Activated CD4-positive, alpha-beta T cell treated with anti-CD3 and anti-CD28 coated beads, Interleukin-10, Interleukin-2, amounts not matched to agents 100 ng/mL and 50 ng/mL, durations not matched to agents 16 hours and 8 hours (primary cell): ENCODE measurements at regions not wholly inside any gene's neighbourhood (a gene's known extent, or its start where the extent isn't known, plus 50 kb on each side); places are given as distances from the start of the nearest gene placed in this dataset.
A peak's percentile ranks its signal among the peaks of the same experiment; 100 is the strongest.

Source experiments
- DNase-seq: peaks from one replicate; pipeline ENCODE4 v3.0.0-alpha.2; 2020

DNA sequence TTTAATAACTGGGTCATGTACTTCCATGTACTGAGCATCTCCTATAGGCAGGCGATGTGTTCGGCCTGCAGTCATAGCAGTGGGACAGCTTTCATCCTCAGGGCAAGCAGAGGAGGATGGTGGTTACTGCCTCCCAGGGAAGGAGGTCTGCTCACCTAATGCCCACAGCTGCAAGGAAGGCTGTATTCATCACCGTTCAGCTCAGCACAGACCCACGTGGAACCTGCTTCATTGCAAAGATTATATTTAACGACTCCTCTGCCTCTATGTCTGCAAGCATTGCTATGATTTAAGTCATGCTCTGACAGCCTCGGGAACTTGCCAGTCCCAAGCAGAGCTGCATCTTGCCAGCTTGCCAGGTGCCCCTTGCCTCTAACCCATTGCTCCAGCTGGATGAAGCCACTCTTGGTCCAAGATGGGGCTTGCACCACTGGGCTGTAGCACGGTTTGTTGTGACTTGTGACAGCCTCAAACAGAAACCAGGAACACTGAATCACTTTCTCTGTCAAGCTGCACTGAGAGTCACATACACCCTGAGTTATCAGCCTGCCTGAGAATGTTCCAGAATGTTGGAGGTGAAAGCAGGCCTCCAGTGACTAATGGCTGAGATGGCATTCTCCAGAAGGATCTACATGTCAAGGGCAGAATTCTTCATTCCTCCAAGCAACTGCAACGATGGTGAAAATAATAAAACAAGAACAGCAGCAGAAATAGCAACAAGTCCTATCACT, 651.1 kb upstream of the ID2 start:
- no peak for DNase-seq

DNA sequence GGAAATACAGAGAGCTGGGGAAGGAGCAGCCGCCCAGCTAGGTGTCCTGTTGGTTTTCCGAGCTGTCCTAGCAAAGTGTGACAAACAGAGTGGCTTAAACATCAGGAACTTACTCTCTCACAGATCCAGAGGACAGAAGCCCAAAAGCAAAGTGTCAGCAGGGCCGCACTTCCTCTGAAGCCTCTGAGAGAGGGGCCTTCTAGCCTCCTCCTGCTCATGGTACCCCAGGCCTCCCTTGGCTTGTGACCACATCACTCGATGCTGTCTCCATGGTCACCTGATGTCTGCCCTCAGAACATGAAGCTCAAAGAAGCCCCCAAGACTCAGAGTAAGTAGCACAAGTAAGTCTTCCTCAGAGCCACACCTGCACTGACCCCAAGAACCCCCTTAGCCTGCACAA, 650.5 kb upstream of the ID2 start:
- no peak for DNase-seq

DNA sequence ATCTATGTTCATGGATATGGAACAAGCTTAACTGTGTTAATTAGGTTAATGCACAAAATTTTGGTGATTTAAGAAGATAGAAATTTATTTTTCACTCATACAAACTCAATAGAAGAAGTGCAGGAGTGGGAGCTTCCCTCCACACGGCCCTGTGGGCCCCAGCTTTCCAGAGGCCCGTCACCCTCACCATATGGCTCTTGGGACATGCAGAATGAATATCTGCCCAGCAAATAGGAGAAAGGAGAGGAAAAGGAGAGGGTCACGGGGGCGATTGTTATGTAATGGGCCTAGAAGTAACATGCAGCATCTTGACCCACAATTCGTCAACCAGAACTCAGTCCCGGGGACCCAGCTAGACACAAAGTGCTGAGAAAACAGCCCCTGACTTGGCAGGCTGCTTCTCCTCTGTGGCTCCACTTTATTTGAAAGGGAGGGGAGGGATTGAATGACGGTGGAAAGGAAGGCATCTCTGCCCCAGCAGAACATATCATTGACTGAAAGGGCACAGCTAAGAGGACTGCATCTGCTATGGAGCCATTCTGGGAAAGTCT, 648.2 kb upstream of the ID2 start:
- DNase-seq, result no peak

DNA sequence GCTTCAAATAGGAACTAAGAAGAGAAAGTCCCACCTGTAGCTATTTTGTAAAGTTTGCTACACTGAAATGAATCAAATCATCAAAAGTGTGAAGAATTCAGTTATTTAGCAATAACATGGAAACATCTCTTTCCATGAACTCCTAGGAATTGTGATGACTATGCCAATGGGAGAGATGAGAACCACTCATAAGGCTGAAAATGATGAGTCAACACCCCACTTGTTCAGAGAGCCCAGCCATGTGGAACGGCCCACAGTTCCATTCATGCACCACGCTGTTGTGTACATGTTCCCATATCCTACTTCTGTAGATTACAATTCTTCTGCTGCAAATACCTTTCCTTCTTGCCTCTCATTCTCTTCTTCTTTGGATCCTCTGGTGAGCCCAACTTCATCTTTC, 645.5 kb upstream of the ID2 start:
- no peak for DNase-seq

DNA sequence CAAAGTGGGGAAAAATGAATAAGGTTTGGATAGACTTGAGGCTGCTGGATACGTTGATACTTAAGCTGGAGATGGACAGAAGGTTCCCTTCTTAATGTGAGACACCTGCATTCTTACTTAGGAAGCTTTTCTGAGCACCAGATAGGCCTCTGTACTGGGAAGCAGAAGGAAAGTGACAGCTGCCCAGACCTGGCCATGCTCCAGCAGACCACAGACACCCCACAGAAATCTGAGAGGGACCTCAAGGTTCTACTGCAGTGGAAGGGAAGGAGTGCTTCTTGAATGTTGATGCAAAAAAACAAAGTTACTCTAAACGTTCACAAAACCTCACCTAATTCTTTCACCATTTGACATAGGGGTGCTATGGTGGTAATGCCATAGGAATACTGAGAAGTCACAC, 642.1 kb upstream of the ID2 start:
- no peak for DNase-seq

DNA sequence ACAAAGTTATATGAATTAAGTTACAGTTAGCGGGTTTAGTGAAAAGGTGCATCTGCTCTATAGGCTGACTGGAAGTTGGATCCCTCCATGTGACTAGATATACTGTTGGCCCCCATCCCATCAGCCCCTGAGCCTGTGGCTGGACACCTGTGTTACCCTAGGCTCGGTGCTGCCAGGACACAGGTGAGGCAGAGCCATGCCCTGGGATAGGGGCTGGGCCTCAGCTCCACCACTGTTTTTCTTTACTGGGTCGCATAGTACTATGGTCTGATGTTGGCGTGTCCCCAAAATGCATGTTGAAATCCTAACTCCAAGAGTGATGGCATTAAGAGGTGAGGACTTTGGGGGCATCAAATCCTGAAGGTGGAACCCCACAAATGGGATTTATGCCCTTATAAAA, 638.6 kb upstream of the ID2 start:
- no peak for DNase-seq

DNA sequence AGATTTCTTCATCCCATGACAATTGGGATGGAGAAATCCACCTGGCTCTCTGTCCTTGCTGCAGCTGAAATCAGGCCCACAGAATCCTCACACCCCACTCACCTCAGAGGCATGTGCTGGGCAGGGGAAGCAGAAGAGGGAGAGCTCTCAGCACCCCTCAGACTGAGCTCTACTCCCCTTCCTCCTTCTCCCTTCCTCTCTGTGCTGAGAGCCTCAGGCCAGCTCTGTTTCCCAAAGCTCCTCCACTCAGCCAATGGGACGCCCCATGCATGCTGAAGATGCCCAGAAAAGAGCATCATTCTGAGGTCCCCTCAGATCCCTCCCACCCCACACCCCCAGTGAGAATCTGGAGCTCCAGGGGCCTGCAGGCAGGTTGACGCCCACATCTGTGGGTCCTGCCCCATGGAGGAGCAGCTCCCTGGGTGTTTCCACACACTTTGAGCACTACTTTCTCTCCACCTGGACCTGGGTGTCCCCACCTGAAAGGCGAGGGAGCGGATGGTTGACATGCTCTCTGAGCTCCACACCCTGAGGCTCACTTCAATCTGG, 637.7 kb upstream of the ID2 start:
- DNase-seq, result no peak

DNA sequence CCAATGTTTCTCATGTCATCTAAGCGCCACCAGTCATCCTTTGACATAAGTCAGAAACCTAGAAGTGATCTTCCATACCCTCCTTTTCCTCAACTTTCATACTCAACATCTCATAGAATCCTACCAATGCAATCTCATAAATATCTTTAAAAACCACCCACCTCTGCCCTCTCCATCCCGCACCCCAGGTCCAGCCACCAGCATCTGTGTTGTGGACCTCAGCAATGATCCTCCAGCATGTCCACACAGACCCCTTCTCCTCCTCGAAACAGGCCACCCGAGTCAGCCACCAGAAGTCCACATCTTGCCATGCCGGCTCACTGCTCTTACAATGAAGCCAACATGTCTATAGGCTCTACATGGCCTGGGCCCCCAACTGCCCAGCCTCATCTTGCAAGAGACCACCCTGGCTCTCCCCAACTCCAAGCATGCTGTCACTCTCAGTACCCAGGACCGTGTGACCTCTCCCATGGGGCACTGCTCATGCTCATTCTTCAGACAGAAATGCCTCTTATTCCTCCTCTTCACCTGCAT, 636.7 kb upstream of the ID2 start:
- DNase-seq, result no peak

DNA sequence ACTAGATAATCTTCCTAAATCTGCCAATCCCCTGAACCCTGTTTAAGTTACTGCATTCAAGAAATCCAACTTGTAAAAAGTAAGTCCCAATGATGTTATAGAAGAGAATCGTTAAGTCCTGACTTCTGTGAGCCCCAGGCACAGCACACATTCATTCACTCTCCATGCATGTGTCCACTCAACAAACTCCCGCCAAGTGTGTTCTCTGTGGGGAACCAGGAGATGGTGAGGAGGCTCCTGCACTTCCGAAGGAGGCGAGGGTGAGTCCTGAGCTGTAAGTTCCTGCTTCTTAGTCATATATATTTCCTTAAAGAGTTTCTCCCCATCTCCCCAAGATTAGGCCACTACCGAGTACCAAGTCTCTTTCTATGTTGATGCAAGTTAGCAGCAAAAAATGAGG, 635.0 kb upstream of the ID2 start:
- no peak for DNase-seq

DNA sequence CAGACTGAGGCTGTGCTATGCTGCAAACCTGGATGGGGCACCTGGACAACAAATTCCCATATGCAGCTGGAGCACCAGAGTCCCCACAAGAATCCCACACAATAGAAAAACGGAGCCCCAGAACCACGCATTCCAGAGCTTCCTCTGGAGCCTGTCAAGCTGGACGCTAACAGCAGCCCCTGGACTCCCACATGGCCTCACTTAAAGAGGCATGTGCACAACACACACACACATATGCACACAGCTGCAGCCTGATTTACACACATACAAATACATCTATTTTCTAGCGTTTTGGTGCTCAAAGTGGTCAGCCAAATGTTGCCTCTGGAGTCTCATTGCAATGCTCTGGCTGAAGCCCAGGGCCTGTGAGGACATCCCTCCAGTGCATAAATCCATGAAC, 632.7 kb upstream of the ID2 start:
- DNase-seq, result no peak

DNA sequence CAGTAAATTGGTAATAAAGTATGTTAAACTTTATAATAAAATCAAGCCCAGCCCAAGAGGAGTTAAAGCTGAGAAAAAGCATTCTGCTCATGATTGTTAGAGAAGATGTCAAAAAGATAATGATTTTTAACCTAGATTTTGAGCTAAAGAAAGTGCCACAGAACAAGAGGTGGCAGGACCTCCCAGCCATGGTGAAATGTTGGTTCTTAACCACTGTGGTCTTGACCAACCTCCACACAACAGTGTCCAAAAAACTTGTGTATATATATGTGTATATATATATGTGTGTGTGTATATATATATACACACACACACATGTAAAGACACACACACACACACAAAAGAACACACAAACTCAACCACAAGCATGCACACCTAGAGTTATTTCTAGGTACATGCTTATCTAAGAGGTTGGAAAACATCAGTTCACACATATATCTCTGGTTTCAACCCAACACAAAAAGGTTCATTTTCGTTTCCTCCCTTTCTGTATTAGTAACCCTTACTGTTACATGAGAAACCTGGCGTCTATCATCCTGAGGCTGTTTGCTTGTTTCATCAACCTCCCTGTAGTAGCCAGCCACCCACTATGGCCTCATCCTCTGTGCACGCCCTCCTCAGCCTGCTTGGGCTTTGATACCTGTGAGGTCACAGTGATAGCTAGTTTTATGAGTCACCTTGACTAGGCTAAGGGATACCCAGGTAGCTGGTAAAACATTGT, 631.8 kb upstream of the ID2 start:
- DNase-seq, result peak; percentile 83

DNA sequence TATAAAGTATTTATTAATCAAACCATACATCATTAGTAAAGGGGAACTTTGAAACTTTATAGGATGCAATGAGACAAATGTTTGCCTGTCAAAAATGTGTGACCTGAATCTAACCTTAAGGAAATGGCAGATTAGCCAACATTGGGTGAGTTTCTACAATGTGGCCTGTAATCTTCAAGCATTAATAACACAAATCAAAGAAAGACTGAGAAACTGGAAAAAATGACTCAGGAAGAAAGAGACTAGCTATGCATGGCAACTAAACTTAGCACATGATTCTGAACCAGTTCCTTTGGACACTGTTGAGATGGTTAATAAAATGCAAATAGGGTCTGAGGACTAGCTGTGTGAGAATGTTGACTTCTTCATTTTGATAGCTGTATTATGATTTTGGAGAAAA, 628.6 kb upstream of the ID2 start:
- DNase-seq, result no peak

DNA sequence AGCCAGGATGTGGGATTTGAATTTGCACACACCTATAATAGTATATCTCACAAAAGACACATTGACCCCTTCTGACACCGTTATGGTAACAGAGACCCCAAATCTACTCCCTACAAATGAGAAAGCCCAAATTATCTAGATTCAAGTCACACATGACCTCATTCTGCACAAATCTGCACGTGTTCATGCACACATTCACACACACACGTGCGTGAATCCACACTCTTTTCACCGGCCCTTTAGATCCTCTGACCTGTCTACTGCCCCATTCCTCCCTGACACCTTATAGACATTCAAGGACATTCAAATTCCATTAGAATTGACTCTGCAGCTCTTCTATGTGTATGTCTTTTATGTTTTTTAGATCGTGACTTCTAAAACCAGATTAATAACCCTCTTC, 627.8 kb upstream of the ID2 start:
- DNase-seq, result no peak

DNA sequence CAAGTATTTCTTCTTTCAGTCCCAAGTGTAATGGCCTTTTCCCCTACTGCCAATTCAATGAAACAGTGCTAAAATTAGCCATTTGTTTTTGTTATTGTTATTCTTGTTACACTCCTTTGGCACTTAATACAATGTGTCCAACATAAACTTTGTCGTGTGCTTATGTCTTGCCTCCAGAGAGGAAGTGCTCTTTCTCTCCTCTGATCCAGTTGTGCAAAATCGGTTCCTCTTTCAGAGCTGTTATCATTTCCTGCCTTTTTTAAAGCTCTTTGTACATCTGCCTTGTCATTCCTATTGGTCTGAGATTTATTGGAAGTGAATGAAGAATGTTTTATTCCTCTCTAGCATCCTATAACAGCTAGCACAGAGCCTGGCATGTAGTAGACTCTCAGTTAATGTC, 623.2 kb upstream of the ID2 start:
- DNase-seq, result no peak

DNA sequence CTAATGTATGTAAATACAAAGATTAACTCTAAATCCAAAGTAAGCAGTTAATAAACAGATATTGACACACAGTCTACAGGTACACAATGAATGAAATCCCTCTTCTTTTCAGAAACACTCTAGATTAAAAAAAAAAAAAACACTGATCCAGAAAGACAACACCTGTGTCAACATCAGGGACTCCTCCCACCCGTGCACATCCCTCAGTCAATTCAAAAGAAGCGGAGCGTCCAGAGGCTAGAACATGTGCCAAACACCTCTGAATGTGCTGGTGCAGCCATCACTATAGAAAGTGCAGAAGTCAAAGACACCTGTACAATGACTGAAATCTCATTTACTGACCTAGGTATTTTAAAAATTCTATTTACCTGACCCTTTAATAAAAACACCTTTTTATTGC, 622.6 kb upstream of the ID2 start:
- no peak for DNase-seq

DNA sequence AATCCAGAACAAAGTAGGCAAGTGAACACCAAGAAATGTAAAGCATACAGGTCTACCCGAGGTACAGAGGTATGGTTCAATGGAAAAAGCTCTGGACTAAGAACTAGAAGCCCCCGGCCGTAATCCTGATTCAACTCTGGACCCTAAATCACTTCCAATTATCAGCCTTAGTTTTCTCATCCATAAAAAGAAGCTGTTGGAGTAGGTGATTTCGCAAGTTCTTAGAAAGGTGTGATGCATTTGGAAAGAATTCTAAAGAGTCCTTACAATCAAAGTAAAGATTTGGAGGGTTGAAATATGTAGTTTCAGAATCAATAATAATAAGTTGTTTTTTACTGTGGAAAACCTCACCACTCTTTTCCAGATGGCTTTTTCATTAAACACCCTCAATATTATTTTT, 622.1 kb upstream of the ID2 start:
- no peak for DNase-seq

DNA sequence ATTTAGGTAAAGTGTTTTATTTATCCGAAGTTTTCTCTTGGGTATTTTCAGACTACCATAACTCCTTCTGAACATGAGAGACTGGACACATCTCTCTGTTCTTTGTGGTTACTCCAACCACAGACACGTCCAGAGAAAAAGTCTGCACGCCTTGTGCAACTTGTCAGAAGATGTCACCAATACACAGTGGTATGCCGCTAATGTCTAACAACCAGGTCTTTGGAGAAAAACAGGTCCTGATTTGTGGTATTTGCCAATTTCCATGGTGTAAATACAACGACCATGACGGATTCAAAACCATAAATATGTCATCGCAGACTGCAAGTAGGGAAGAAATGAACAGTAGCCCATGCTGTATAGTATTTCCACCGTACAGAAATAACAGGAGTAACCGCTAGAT, 620.6 kb upstream of the ID2 start:
- no peak for DNase-seq

DNA sequence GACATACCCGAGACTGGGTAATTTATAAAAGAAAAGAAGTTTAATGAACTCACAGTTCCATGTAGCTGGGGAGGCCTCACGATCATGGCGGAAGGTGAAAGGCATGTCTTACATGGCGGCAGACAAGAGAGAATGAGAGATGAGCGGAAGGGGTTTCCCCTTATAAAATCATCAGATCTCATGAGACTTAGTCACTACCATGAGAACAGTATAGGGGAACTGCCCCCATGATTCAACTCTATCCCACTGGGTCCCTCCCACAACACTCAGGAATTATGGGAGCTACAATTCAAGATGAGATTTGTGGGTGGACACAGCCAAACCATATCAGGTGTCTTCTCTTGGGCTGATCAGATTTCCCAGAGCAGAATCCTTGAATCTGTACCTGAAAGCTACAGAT, 617.3 kb upstream of the ID2 start:
- DNase-seq, result no peak

DNA sequence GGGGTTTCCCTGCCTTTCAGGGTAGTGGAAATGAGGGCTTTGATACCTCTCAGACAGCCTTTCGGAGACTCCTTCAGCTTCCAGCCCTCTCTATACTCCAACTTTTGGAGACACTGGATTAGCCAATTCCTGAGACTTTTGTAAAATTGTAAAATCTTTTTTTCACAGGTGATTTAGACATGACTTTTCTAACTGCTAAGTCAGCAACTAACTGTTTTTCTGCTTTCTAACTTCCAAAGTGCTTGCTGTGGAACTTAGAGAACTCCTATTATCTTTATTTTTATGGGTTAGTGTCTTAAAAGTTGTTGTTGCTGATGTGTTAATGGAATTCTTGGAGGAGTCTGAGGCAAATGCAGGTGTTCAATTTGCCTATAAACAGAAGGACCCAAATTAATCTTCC, 616.7 kb upstream of the ID2 start:
- no peak for DNase-seq

DNA sequence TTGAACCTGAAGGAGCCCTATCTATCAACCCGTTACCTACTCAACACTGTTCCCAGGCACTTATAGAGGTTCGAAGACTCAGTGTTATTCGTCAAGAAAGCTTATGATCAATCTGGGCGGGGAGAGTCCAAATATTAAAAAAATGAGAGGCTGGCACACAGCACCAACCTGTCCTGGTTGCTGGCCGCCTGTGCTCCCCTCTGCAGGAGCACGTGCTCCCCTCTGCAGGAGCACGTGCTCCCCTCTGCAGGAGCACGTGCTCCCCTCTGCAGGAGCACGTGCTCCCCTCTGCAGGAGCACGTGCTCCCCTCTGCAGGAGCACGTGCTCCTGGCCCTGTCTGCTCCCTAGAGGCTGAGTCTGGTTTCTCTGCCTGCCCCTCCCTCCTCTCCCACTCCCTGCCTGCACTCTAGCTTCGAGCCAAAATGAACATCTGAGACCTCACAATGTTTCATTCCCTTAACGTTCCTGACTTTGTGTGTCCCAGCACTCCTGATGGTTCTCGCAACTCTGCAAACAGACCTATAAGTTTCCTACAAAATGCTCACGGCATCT, 614.0 kb upstream of the ID2 start:
- DNase-seq, result no peak

DNA sequence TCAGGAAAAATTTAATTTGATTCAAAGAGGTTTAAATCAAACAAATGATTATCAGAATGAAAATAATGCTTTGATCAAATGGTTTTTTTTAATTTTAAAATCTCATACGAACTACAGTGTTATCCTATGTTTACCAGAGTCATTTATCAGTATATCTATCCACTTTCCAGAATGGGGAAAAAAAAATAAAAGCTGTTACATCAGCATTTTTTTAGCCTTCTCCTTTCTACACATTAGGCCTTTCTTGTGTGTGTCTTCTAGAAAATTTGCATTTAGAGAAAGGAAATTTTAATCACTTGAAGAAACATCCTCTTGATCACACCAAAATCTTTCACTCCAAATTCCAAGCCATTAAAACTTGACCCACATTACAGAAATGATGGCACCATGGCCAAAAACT, 608.9 kb upstream of the ID2 start:
- no peak for DNase-seq

DNA sequence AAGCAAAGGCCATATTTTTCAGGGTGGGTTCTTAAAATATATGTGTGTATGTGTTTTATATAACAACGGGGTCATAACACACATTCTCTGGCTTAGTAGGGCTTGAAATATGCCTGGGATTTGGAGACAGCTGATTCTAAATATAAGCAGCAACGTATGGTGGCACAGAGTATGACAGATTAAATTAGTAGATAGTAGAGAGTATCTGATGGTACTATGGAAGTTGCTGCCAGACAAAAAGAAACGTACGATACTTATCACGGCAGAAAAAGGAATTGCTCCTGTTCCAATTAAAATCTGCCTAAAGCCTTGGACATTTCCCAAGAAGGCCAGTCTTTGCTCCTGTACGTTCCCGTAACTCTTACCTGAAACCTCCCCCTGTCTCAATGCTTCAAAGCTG, 607.9 kb upstream of the ID2 start:
- no peak for DNase-seq

DNA sequence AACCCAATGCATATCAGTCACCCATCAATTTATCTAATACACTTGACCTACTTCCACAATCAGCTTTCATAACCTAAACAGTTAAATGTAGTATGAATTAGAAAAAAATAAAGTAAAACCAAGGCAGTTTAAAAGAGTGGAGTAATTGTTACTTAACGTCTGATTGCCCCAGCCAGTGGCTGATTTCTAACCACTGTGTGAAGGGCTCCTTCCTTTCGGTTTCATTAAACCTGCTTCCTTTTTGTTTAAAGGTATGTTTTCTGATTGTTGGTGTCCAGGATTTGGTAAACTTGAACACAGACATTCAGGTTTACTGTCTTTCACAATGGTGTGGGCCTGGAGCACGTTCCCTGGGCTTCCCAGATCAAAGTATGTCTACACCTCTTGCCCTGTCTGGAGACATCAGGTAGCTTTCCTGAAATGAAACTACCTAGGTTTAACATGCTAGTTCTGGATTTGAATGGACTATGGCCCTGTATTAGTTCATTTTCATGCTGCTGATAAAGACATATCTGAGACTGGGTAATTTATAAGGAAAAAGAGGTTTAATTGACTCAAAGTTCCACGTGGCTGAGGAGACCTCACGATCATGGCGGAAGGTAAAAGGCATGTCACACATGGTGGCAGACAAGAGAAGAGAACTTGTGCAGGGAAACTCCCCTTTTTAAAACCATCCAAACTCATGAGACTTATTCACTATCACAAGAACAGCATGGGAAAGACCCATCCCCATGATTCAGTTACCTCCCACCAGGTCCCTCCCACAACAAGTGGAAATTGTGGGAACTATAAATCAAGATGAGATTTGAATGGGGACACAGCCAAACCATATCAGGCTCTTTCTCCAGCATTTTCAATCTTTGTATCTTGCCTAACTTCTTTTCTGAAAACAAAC, 605.2 kb upstream of the ID2 start:
- DNase-seq, result no peak
